ENCODE measurements at regions not wholly inside any gene's neighbourhood (a gene's known extent, or its start where the extent isn't known, plus 50 kb on each side); places are given as distances from the start of the nearest gene placed in this dataset.

GRCh38 chr13:75088915-75089314, 393.1 kb downstream of the TBC1D4 start:
- Histone ChIP-seq H3K4me1 (ENCODE audit: insufficient read depth, low read length) (no peaks in the 10 kb centered on the region), H3K27ac (ENCODE audit: extremely low read length, insufficient read depth, low read length) (no peak overlapping the region), H3K9me3 (ENCODE audit: low read length) (no peaks in the 10 kb centered on the region), H3K36me3 (replicated peaks in 1 of 2; ENCODE audit: control insufficient read depth in 1 of 2, insufficient read depth in 2 of 2, low read length in 2 of 2) (no peaks in the 10 kb centered on the region), H3K4me3 (replicated peaks in 1 of 3; ENCODE audit: insufficient read depth in 1 of 3, low read depth in 2 of 3, low read length in 3 of 3) (no peak overlapping the region), H3K79me2 (ENCODE audit: insufficient read depth, low read length) (no peaks in the 10 kb centered on the region), H2AFZ (ENCODE audit: low read length) (no peak overlapping the region), H4K20me1 (ENCODE audit: insufficient read depth, low read length) (no peaks in the 10 kb centered on the region), H3K27me3 (ENCODE audit: control insufficient read depth in 1 of 2, insufficient read depth in 2 of 2, low read length in 2 of 2) (no peaks in the 10 kb centered on the region), H3K9ac (ENCODE audit: insufficient read depth, low read depth, low read length) (no peak overlapping the region), H3K4me2 (ENCODE audit: low read depth, low read length) (no peak overlapping the region)
- ChIA-PET POLR2A (no interaction called here), CTCF (ENCODE audit: low intra/inter-chr PET ratio, low total read pairs) (no interaction called here)
- BruUV-seq (replicated peaks) = no TSS peak
- intact Hi-C loops (cut with micrococcal nuclease; ENCODE audit: unreplicated experiment) (no loop called here), in situ Hi-C loops (cut with HindIII; ENCODE audit: extremely low pct_ligation_motif_present, low pct_unique_long_range_greater_than_20kb) (no loop called here)
- no peak for FAIRE-seq
- DNase-seq (ENCODE audit: low spot score) = no peak
- no peak for ATAC-seq
- TF ChIP-seq JUN (CRISPR knock-in tag; IDR thresholded peaks at IDR 0.05) (no peak), TARDBP (CRISPR knock-in tag; IDR thresholded peaks at IDR 0.05) (no peak), NFATC3 (CRISPR knock-in tag; IDR thresholded peaks at IDR 0.05) (no peak), ZNF224 (CRISPR knock-in tag; IDR thresholded peaks at IDR 0.05) (no peak), FOXP1 (IDR thresholded peaks at IDR 0.05) (no peak), FOXP1 (CRISPR knock-in tag; IDR thresholded peaks at IDR 0.05) (no peak), SRSF4 (IDR thresholded peaks at IDR 0.05; ENCODE audit: low read depth, low read length, poor library complexity, severe bottlenecking) (no peak), KLF16 (CRISPR knock-in tag; IDR thresholded peaks at IDR 0.05) (no peak), AKNA (CRISPR knock-in tag; IDR thresholded peaks at IDR 0.05; ENCODE audit: borderline replicate concordance) (no peak), HNRNPL (IDR thresholded peaks at IDR 0.05; ENCODE audit: low read depth, low read length) (no peak), NFE2L2 (IDR thresholded peaks at IDR 0.05; ENCODE audit: low read length) (no peak), TCF12 (IDR thresholded peaks at IDR 0.05) (no peak), TCF12 (CRISPR knock-in tag; IDR thresholded peaks at IDR 0.05) (no peak), BHLHE40 (IDR thresholded peaks at IDR 0.05; ENCODE audit: low read length) (no peak), ZNF660 (CRISPR knock-in tag; IDR thresholded peaks at IDR 0.05; ENCODE audit: borderline replicate concordance, low read depth) (no peak)
- TF ChIP-seq, protein P1, sequence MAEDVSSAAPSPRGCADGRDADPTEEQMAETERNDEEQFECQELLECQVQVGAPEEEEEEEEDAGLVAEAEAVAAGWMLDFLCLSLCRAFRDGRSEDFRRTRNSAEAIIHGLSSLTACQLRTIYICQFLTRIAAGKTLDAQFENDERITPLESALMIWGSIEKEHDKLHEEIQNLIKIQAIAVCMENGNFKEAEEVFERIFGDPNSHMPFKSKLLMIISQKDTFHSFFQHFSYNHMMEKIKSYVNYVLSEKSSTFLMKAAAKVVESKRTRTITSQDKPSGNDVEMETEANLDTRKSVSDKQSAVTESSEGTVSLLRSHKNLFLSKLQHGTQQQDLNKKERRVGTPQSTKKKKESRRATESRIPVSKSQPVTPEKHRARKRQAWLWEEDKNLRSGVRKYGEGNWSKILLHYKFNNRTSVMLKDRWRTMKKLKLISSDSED (CRISPR knock-in tag; IDR thresholded peaks at IDR 0.05) = no peak
- WGBS (ENCODE audit: low lambda C conversion rate) = under 1% methylated on average over 4 of the region's 4 CpGs
